BLaER1 treated with 17β-estradiol and CSF1 and Interleukin-3, amounts not matched to agents 10 nM and 100 nM (cell line): ENCODE measurements at regions not wholly inside any gene's neighbourhood (a gene's known extent, or its start where the extent isn't known, plus 50 kb on each side); places are given as distances from the start of the nearest gene placed in this dataset.

Experiments
- H3K27ac ChIP-seq, 11 experiments: shearing (Covaris generic); formaldehyde crosslinking; 2 replicates each; pipeline ENCODE4 v1.8.1; 2022
- H3K27me3 ChIP-seq, 11 experiments: shearing (Covaris generic); formaldehyde crosslinking; 2 replicates each; pipeline ENCODE4 v1.8.1; 2022
- H3K36me3 ChIP-seq, 11 experiments: shearing (Covaris generic); formaldehyde crosslinking; 2 replicates each; pipeline ENCODE4 v1.8.1; 2022
- H3K4me1 ChIP-seq, 10 experiments: shearing (Covaris generic); formaldehyde crosslinking; 2 replicates each; pipeline ENCODE4 v1.8.1; 2022
- H3K4me2 ChIP-seq, 11 experiments: shearing (Covaris generic); formaldehyde crosslinking; 2 replicates each; pipeline ENCODE4 v1.8.1; 2022
- H3K4me3 ChIP-seq, 10 experiments: shearing (Covaris generic); formaldehyde crosslinking; 2 replicates each; pipeline ENCODE4 v1.8.1; 2022
- H3K9ac ChIP-seq, 11 experiments: shearing (Covaris generic); formaldehyde crosslinking; 2 replicates each; pipeline ENCODE4 v1.8.1; 2022
- H3K9me3 ChIP-seq, 11 experiments: shearing (Covaris generic); formaldehyde crosslinking; replicated peaks in 1 of 11; 2 replicates each; pipeline ENCODE4 v1.8.1; 2022
- H4K20me1 ChIP-seq, 11 experiments: shearing (Covaris generic); formaldehyde crosslinking; 2 replicates each; pipeline ENCODE4 v1.8.1; 2022
- Cebpa-rat ChIP-seq, 11 experiments: shearing (Covaris generic); IDR thresholded peaks; 2 replicates each; pipeline ENCODE4 v1.8.1; 2022

GRCh38 chr10:4719671-4720070 lies 106.3 kb upstream of the AKR1E2 start:
- Histone ChIP-seq H3K4me1 (no peaks in the 10 kb centered on the region), H3K4me2 (no peak overlapping the region), H3K36me3 (no peaks in the 10 kb centered on the region), H3K9ac (no peak overlapping the region), H3K4me3 (no peak overlapping the region), H3K27me3 (no peaks in the 10 kb centered on the region), H3K27ac (no peak overlapping the region), H4K20me1 (no peaks in the 10 kb centered on the region), H3K9me3 (0 out of 22 replicates have a peak, but pooled peaks cover 0 to 8% (median 0%) of the 10 kb centered on the region in 11 experiments)
- TF ChIP-seq Cebpa-rat (IDR thresholded peaks at IDR 0.05) = no peak

DNA sequence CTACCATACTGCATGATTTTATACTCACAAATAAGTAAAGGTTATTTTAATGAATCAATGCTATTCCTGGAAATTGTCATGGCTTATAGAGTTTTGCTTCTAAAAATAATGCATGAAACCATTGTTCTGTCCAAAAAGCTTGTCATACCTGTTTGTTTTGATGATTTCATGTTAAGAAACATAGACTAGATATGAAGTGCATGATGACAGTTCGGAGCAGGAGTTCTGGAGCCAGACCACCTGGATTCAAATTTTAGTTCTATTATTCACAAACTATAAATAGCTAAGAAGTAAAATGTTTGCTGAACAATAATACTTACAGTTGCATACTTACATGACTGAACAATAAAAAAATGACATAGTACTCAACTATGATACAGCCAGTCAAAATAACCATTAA lies 107.0 kb upstream of the AKR1E2 start:
- no peak overlapping the region for H3K27ac ChIP-seq
- TF ChIP-seq Cebpa-rat (IDR thresholded peaks at IDR 0.05) = no peak
- 0 out of 22 replicates have a peak, but pooled peaks cover 0 to 8% (median 0%) of the 10 kb centered on the region in 11 experiments for H3K9me3 ChIP-seq
- H3K36me3 ChIP-seq = no peaks in the 10 kb centered on the region
- no peaks in the 10 kb centered on the region for H3K27me3 ChIP-seq
- no peak overlapping the region for H3K4me2 ChIP-seq
- H3K9ac ChIP-seq = no peak overlapping the region
- no peaks in the 10 kb centered on the region for H3K4me1 ChIP-seq
- H4K20me1 ChIP-seq = no peaks in the 10 kb centered on the region
- no peak overlapping the region for H3K4me3 ChIP-seq

GRCh38 chr10:4718544-4718943 lies 107.5 kb upstream of the AKR1E2 start:
- Histone ChIP-seq H3K27me3 (no peaks in the 10 kb centered on the region), H4K20me1 (no peaks in the 10 kb centered on the region), H3K9ac (no peak overlapping the region), H3K4me3 (no peak overlapping the region), H3K4me1 (no peaks in the 10 kb centered on the region), H3K36me3 (no peaks in the 10 kb centered on the region), H3K9me3 (0 out of 22 replicates have a peak, but pooled peaks cover 0 to 8% (median 0%) of the 10 kb centered on the region in 11 experiments), H3K4me2 (no peak overlapping the region), H3K27ac (no peak overlapping the region)
- TF ChIP-seq Cebpa-rat (IDR thresholded peaks at IDR 0.05) = no peak

DNA sequence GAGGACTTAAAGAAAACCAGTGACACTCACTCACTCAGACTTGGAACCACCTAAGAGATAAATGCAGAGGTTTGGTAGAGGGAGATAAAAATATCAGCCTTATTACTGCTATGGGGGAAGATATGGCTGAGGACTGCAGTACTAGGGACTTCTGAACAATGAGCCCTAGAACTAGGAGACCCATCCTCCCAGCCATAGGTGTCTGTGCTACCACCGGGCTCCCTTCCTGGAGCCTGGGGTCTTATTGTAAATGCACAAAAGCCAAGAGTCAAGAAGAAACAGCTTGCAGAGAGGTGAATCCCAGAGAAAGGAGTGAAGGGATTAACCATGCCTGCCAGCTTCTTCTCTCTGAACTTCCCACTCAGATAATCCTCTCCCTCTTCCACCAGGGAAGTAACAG lies 108.3 kb upstream of the AKR1E2 start:
- no peak overlapping the region for H3K27ac ChIP-seq
- TF ChIP-seq Cebpa-rat (IDR thresholded peaks at IDR 0.05) = no peak
- H3K36me3 ChIP-seq = no peaks in the 10 kb centered on the region
- H3K27me3 ChIP-seq = no peaks in the 10 kb centered on the region
- no peak overlapping the region for H3K9ac ChIP-seq
- H3K9me3 ChIP-seq = 0 out of 22 replicates have a peak, but pooled peaks cover 0 to 8% (median 0%) of the 10 kb centered on the region in 11 experiments
- no peak overlapping the region for H3K4me2 ChIP-seq
- no peaks in the 10 kb centered on the region for H4K20me1 ChIP-seq
- no peak overlapping the region for H3K4me3 ChIP-seq
- no peaks in the 10 kb centered on the region for H3K4me1 ChIP-seq

GRCh38 chr10:4710858-4711257 lies 115.1 kb upstream of the AKR1E2 start:
- Histone ChIP-seq H3K4me3 (no peak overlapping the region), H4K20me1 (no peaks in the 10 kb centered on the region), H3K4me2 (no peak overlapping the region), H3K36me3 (no peaks in the 10 kb centered on the region), H3K4me1 (no peaks in the 10 kb centered on the region), H3K27me3 (no peaks in the 10 kb centered on the region), H3K9me3 (no peaks in the 10 kb centered on the region), H3K9ac (no peak overlapping the region), H3K27ac (no peak overlapping the region)
- no peak for TF ChIP-seq Cebpa-rat (IDR thresholded peaks at IDR 0.05)

DNA sequence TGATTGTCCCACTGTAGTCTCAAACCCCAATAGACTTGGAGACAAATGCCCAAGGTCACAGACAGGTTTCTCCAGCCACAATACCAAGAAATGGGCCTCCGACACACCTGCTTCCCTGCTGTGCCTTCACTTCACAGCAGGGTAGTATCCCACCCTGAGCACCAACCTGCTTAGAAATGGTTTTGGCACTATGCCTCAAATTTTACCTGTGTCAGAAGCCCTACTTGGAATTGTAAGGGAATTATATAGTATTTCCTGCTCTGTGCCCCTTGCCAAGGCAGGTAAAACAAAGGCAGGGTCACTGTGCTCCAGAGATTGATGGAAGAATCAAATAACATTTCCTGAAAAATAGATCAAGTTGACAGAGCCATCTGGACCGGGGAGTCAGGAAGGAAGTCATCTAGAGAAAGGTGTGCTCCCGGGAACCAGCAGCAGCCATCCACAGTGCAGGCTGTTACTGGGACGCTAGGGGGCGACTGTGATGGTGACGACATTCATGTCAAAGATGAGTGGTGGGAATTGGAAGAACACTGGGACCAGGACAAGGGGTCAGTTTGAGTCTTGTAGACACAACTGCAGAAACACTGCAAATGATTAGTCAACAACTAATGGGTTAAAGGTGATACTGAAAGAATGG lies 117.8 kb upstream of the AKR1E2 start:
- H3K4me3 ChIP-seq = no peak overlapping the region
- peaks cover 9 to 22% (median 17%) of the 10 kb centered on the region in 10 experiments for H3K4me1 ChIP-seq
- no peaks in the 10 kb centered on the region for H3K9me3 ChIP-seq
- H3K4me2 ChIP-seq = no peak overlapping the region
- H4K20me1 ChIP-seq = no peaks in the 10 kb centered on the region
- no peak overlapping the region for H3K27ac ChIP-seq
- H3K9ac ChIP-seq = no peak overlapping the region
- H3K27me3 ChIP-seq = no peaks in the 10 kb centered on the region
- TF ChIP-seq Cebpa-rat (IDR thresholded peaks at IDR 0.05) = no peak
- no peaks in the 10 kb centered on the region for H3K36me3 ChIP-seq

GRCh38 chr10:4707221-4707620 lies 118.8 kb upstream of the AKR1E2 start:
- Histone ChIP-seq H4K20me1 (no peaks in the 10 kb centered on the region), H3K27ac (no peak overlapping the region), H3K4me2 (no peak overlapping the region), H3K4me1 (peaks cover 9 to 24% (median 17%) of the 10 kb centered on the region in 10 experiments), H3K9me3 (no peaks in the 10 kb centered on the region), H3K9ac (no peak overlapping the region), H3K27me3 (no peaks in the 10 kb centered on the region), H3K36me3 (no peaks in the 10 kb centered on the region), H3K4me3 (no peak overlapping the region)
- TF ChIP-seq Cebpa-rat (IDR thresholded peaks at IDR 0.05) = no peak

- H3K9me3 ChIP-seq = no peaks in the 10 kb centered on the region
Observed at GRCh38 chr10:4704034-4704545, 121.9 kb upstream of the AKR1E2 start.

GRCh38 chr10:4701016-4701415 lies 125.0 kb upstream of the AKR1E2 start:
- no peaks in the 10 kb centered on the region for H3K9me3 ChIP-seq
- no peak overlapping the region for H3K4me2 ChIP-seq
- no peak overlapping the region for H3K27ac ChIP-seq
- no peaks in the 10 kb centered on the region for H3K27me3 ChIP-seq
- H3K9ac ChIP-seq = no peak overlapping the region
- peaks cover 9 to 24% (median 17%) of the 10 kb centered on the region in 10 experiments for H3K4me1 ChIP-seq
- no peaks in the 10 kb centered on the region for H3K36me3 ChIP-seq
- no peaks in the 10 kb centered on the region for H4K20me1 ChIP-seq
- no peak overlapping the region for H3K4me3 ChIP-seq
- no peak for TF ChIP-seq Cebpa-rat (IDR thresholded peaks at IDR 0.05)

More at GRCh38 chr10:4704034-4704545, 121.9 kb upstream of the AKR1E2 start:
- no peak overlapping the region for H3K9ac ChIP-seq
- peak overlapping the region in 7 of 11 experiments; percentile 2 to 60 (median 10); a peak in 10 of 22 replicates for H3K27ac ChIP-seq
- no peaks in the 10 kb centered on the region for H4K20me1 ChIP-seq
- H3K27me3 ChIP-seq = no peaks in the 10 kb centered on the region
- no peak for TF ChIP-seq Cebpa-rat (IDR thresholded peaks at IDR 0.05)
- H3K4me3 ChIP-seq = no peak overlapping the region
- H3K4me2 ChIP-seq = peak overlapping the region; percentile 8 to 62 (median 38)
- H3K36me3 ChIP-seq = no peaks in the 10 kb centered on the region
- H3K4me1 ChIP-seq = peaks cover 9 to 24% (median 17%) of the 10 kb centered on the region in 10 experiments
